GM18499 (cell line): ENCODE measurements at regions not wholly inside any gene's neighbourhood (a gene's known extent, or its start where the extent isn't known, plus 50 kb on each side); places are given as distances from the start of the nearest gene placed in this dataset.

Source experiments
- ATAC-seq: cut with Tn5 transposase; IDR thresholded peaks from one replicate; pipeline ENCODE4 v1.9.1; 2021; ENCODE audit warnings: moderate number of reproducible peaks; ENCODE audit not compliant: insufficient read depth, unreplicated experiment

DNA sequence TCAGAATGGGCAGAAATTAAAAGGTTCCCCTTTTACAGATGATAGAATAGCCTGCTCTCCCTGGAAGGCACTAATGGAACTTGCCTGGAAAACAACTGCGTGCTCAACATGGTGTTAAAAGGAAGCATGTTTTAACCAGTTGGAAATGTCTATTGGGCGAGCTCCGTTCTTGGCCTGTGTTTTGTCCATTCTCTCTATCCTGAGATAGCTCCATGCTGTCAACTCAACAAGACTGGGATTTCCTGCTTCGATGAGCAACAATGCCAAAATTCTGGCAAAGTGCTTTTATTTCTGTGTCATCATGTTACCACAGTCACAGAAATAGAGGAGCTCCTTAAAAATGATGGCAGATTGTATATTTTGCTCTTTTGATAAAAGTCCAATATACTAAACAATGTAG lies 198.3 kb downstream of the PLK2 start:
- no peak for ATAC-seq

DNA sequence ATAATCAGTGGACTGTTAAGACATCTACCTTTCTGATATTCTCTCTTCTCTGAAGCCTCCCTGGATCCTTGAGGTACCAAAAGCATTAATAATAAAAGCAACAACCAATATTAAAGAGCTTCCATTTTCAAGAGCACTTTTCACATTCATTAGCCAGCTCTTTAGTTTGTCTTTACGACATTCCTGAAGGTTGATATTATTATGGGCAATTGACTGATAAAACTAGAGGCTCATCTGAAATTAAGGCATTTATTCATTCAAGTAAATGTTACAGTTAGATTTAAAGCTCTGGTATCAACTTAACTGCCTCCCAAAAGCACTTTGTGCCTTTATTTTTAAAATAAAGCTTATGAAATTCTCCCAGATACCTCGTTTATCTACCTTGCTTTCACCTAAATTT lies 199.6 kb downstream of the PLK2 start:
- no peak for ATAC-seq

DNA sequence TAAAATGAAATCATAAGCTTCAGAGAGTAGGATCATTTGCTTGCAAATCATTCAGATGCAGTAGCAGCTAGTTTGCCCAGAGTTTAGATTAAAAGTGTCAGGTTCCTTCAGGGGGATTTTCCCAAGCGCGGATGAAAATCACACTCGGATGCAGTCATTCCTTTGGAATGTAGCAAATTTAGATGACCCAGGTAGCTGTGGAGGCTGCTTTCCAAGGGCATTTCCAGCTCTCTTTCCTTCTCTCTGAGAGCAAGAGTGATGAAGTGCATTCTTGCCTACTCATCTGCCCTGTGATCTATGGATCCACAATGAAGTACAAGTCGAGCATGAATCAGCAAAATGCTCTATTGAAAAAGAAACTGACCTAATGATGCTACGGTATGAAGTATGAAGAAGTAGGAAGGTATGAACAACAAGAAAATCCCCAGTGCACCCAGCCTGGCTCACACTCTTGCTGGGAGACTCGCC lies 200.2 kb downstream of the PLK2 start:
- no peak for ATAC-seq

DNA sequence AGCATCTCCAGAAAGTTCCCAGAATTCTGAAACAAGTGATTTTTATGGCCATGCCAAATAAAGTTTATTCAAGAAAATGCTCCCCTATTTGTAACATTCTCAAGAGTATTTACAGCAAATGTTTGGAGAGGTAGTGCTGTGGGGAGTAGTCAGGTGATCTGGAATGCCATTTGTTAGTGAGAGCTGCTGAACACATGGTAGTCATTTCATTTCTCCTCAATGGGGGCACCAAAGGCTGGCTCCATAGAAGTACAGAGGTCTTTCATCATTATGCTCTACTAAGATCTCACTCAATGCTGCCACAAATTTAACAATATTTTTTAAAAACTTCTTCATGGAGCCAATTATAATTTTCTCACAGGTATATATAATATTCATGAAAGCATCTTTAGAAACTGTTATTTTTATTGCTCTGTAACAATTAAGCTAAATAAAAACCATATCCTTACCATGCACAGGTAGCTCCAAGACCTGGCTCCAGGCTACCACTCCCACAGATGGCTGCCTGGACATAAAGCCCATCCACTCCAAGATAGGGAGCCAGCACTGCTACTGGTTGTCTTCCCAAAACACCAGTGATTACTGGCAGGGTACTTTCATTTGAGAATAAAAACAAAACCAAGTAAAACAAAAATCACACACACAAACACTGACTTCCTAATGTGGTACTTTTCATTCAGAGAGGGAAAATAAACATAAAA lies 200.8 kb downstream of the PLK2 start:
- ATAC-seq, result no peak

DNA sequence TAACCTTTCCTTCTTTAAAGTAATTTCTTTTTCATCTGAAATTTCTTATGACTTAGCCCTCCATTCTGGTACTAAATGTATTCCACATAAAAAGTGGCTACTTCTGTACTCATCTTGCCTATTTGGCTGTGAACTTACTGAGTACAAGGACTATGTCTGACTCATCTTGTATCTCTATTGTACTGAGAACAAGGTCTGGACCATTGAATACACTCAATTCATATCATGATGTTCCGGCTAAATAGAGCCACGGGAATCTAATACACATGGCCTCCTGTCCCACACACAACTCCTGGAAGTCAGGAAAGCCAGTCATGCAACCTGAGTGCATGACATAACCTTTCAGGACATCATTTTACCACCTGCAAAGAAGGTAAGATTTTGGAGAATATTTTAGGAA lies 203.9 kb downstream of the PLK2 start:
- ATAC-seq, result no peak

DNA sequence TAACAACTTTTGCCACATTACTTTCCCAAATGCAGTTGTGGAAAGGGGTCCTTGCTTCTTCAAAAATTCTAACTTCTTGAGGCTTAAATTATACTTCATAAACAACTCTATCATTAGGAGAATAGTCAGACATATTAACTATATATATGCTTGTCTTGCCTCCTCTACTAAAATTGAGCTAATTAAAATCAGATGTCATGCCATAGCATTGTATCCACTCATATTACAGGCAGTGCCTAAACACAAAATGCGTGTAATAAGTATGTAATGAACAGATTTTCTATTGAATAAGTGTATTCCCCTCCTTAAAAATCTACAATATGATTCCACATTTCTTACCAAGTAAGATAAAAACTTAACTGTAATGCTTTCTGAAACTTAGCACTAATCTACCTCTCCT lies 204.5 kb downstream of the PLK2 start:
- no peak for ATAC-seq

DNA sequence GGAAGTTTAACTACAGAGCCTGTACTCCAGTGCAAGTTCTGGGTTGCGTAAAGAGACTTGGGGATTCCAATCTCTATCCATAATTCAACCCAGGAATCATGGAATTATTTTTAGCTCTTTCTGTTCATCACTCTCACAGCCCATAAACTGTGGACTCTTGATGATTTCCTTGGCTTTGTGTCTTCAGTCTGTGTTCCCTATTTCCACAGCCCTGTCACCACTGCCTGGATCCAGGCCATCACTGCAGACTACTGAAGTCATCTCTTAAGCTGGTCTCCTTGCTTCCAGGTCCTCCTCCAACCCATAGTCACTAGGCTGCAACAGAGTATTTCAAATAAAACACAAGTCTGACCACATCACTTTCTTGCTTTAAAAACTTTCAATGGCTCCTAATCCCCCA lies 211.7 kb downstream of the PLK2 start:
- ATAC-seq, result no peak

DNA sequence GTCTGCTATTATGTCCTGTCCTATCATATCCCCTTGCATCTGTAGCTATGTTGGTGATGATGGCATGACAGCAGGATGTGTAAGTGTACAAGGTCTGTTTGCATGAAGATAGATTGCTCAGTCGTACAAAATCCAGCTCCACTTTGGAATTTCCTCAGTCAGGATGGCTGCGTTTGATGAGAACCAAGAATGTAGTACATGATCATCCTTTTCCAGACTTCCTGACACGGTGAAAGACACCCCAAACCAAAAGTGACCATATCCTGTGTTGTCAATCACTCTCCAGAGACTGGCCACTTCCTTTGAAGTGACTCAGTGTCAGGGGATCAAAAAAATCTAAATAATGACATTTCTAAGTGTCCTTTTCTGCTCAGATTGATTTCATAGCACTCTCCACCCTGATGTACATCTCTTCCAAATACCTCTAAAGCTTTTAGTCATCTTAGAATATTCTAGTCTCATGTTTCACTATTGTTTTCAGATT lies 213.4 kb downstream of the PLK2 start:
- ATAC-seq, result no peak

DNA sequence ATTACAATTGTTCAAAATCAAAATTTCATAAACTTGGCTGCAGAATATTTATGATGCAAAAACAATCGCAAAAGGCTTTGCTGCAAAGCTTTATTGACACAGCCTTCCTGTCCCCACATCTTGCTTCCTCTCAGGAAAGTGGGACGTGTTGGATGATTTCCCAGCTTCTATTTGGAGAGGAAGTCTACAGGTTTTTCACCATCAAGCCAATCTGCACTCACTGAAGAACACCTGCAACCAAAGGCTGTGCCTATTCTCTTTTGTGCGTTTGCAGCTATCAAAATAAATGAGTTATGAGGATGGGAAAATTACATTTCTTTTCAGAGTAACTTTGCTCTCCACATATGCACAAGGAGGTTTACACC lies 214.4 kb downstream of the PLK2 start:
- no peak for ATAC-seq

DNA sequence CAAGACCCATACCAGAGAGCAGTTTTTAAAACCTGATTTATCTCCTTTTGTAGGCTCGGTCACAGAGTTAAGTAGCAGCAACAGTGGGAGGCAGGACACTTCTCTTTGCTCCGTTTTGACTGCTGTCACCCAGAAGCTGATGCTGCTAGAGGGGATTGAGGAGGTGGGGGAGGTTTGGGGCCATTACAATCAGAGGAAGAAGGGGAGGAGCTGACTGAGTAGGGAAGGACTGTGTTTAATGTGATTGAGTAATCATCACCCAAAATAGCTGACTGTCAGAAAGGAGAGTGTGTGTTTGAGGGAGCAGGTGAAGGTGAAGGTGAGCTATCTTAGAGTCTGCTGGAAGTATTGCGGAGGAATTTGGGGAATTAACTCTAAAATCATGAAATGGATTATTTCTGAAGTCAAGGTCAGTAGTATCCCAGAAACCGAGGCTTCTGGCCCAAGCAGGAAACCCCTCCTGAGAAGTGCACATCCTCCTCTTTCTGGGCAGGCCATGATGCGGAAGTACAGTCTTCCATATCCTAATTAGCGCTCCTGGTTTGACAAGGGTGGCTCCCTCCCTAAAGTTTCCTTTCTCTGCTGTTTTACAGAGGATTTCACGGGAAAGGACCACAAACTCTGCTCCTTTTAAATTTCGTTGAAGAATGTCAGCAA lies 214.9 kb downstream of the PLK2 start:
- ATAC-seq, result no peak

DNA sequence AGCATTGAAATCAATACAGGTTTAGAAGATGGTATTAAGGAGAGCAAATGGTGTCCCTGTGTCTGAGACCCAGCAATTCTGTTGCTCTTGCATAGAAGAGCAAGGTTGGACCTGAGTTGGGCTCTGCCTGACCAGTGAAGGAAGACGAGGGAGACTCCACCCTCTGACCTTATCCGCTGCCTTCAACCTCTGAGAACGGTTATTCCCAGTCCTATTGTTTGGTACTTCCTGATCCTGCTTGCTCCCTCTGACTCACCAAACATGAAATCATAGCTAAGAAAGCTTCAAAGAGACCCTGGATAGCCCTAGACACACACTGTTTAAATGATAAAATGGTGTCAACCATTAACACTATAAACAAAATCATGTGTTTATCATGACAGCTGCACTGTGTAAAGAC lies 218.5 kb downstream of the PLK2 start:
- no peak for ATAC-seq

DNA sequence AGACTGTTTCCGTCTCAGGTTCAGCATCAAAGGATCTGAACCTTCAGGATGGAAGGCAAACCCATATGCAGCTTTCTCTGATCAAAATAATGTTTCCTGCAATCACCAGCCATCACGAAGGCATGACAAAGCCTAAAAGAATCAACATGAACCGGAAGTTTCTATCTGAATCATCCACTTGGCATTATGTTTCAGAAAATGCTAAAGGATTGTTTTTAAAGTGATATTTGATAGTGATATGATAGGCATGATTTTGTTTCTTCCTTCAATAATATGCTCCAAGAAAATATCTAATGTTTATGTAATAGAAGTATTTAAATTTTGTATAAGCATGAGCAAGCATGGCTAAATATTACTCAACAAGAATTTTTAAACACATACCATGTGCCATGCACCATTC lies 219.6 kb downstream of the PLK2 start:
- ATAC-seq, result no peak

DNA sequence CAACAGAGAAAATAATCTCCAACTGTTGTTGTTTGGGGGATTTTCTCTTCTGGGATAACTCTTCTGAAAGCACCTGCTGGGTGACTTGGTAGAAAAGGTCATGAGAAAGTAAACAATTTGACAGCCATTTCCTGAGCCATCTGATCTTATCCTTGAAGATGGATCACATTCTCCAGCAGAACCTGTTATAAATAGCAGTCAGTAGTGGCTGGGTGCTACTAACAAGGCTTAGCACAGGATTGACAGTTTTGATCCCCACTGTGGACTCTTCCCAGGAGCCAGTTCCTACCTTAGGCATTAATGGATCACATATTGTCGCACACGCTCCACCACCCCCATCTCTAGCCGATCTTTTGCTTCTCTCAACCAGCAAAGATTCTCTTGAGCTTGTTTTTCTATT lies 220.2 kb downstream of the PLK2 start:
- no peak for ATAC-seq

DNA sequence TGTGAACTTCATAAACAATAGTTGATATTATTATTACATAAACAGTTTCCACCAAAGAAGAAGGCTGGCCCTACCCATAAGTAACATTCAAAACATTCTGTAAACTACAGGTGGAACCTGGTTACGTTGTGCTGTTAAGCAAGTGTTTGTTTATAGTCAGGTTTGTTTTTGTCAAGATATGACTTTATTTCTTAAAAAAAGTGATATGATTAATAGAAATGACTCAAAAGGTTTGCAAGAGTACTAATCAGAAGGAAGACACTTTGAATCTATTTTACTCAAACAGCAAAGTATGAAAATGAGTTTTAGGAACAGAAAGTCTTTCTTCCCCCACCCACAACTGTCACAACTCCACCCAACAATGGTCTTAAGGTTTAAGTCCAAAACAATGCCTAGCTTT lies 220.8 kb downstream of the PLK2 start:
- ATAC-seq, result no peak

DNA sequence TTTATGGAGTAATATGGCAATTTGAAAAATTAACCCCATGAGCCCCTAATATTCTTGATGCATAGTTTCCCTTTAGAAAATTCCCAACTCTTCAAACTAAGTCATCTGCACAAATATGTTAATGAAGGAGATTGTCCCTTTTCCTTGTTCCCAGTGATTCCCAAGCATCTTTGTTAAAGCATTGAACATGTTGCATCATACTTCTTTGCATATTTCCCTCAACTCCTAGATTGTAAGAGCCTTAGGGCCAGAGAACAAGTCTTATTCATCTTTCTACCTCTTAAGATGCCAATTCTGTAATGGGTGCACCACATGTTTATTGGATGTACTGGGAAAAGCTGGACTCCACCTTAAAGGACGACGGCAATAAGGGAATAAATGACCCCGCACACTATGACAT lies 223.4 kb downstream of the PLK2 start:
- no peak for ATAC-seq

DNA sequence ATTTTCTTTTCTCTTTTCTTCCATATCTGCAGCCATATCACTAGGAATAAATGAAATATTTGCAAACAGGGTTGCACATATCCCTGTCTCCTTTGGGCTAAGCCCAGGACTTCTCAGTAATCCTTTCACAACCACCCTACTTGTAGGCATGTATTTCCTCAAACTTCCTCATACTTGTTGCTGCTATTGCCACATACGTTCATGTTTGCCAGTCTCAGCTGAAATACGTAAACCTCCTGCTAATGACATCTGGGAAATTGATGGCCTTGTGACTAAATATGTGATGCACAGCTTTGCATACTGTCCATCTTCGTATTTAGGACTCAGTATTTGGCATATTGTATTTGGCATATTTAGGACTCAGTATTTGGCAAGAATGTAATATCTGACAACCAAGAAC lies 224.6 kb downstream of the PLK2 start:
- no peak for ATAC-seq

DNA sequence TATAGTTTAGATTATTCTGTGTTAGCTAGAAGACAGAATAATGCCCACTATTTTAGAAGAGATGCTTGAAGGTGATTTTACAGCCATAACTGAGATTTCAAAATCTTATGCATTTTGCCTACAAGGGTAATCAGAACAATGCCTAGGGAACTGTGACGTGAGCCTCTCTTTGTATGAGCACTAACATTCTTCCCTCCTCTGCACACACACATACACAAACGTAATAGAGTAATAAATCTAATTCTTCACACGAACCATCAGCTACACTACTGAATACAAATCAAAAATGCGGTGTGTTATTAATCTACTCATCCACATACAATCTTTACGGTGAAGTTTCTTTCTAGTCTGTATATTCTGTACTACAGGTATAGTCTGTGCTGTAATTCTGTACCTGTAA lies 227.8 kb downstream of the PLK2 start:
- ATAC-seq, result no peak

DNA sequence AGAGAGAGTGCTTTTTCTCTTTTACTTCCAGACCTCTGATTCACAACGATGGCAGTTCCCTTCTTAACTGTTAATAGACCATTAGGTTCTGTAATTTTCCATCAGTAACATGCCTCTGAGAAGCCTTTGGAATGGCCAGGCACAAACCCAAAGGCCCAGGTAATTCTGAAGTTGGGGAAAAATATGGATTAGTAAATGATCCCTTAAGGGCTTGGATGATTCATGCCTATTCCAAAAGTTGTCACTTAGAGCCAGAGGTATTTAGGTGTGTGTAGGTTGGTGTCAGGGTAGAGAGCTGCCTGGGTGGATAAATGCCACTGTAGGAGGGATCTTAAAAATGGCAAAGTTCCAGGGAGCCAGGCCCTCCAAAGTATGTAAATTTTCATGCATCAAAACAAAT lies 228.8 kb downstream of the PLK2 start:
- no peak for ATAC-seq

DNA sequence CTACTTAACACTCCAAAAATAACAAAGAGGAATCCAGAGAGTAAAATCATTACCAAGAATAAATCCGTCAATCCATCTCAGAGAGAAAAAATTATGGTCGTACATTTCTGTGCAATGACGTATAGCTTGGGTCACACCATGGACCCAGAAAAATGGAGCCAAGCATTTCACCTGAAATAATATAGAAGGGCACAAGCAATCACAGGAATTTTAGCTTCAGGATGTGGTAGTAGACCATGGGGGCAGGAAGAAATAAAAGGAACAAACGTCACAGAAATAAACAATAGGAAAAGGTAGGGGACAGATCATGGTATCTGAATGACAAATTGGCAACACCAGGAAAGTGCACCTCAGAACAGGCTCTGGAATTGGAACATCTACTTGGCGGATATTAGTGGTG lies 231.0 kb downstream of the PLK2 start:
- ATAC-seq, result no peak

DNA sequence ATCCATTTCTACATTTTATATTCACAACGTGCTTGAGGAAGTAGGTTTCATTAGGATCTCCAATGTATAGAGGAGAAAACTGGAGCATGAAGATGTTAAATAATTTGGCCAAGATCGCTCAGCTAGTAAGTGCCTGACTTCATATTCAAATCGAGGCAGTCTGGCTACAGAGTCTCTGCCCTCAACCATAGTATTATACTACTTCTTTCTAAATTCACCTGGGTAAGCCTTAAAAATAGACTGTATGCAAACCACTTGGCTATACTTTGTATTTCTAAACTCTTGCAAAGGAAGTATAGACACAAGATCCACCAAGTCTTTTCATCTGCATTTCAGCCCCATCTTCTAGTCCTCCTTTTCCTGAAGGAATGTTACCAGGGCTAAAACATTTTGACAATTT lies 232.0 kb downstream of the PLK2 start:
- ATAC-seq, result no peak

DNA sequence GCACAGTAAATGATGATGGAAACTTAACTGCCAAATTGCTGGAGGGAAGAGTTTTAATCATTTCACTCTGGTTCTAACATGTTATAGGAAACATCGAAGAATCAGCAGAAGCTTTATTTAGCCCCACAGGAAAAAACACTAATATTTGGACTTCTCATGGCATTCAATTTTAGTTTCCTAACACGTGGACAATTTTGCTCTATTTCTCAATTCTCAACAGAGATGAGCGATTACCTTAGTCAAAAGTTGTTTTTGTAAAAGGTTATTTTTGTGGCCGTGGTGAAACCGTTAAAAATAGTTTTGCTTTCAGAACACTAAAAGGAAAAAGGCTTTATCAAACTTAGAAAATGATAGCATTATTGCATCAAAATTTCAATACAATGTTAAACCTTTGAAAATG lies 235.2 kb downstream of the PLK2 start:
- ATAC-seq, result no peak

DNA sequence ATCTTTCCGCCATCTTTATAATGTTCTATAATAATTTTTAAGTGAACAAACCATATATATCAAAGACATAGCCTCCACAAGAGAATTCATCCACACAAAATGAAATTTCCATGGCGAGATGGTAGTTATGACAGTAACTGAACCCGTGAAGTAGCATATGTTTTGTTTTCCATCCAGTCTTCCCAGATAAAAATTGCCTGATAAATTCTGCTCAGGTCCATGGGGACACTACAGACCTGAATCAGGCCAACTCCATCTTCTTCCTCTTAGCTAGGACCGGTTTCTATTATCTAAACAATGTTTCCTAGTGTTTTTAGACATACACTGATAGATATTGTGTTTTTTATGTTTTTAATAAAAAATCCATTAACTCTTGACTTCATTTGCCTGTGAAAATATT lies 235.7 kb downstream of the PLK2 start:
- no peak for ATAC-seq
